ENCODE measurements at regions not wholly inside any gene's neighbourhood (a gene's known extent, or its start where the extent isn't known, plus 50 kb on each side); places are given as distances from the start of the nearest gene placed in this dataset.

DNA sequence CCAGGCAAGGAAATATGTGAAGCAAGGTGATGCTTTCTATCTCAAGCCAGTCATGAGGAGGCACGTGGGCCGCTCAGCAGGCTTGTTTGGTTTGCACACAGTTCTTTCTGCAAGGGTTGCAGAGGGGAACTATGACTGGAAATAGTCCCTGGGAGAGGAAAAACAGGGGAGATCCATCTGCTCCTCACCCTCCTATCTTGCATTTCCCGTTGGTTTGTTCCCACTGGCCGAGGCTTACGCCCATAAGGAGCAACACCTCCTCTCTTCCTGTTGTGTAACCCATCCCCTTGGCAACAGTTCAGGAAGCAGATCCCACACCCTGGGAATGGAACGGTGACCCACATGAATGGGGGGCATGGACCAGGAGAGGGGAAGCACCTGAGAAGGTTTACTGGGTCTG is 72.1 kb upstream of the MAGI1 start:
- TF ChIP-seq POLR2A (IDR thresholded peaks at IDR 0.05), result no peak
- TF ChIP-seq, protein P1, sequence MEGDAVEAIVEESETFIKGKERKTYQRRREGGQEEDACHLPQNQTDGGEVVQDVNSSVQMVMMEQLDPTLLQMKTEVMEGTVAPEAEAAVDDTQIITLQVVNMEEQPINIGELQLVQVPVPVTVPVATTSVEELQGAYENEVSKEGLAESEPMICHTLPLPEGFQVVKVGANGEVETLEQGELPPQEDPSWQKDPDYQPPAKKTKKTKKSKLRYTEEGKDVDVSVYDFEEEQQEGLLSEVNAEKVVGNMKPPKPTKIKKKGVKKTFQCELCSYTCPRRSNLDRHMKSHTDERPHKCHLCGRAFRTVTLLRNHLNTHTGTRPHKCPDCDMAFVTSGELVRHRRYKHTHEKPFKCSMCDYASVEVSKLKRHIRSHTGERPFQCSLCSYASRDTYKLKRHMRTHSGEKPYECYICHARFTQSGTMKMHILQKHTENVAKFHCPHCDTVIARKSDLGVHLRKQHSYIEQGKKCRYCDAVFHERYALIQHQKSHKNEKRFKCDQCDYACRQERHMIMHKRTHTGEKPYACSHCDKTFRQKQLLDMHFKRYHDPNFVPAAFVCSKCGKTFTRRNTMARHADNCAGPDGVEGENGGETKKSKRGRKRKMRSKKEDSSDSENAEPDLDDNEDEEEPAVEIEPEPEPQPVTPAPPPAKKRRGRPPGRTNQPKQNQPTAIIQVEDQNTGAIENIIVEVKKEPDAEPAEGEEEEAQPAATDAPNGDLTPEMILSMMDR (IDR thresholded peaks at IDR 0.05), result no peak

Measured in heart left ventricle (tissue), 13 donors.